Natural killer cell (primary cell): ENCODE measurements at regions not wholly inside any gene's neighbourhood (a gene's known extent, or its start where the extent isn't known, plus 50 kb on each side); places are given as distances from the start of the nearest gene placed in this dataset.

Experiments
- ATAC-seq, 3 donors: fragments of 150-1000 bp in 2 of 3; fragments of 200-7000 bp in 1 of 3; cut with Tn5 transposase; 1 replicate in 1 of 3; 2 replicates in 2 of 3; pipeline ENCODE4 v1.10.0; 2021; ENCODE audit warnings: mild to moderate bottlenecking in 2 of 3, moderate library complexity in 2 of 3
- DNase-seq, 2 donors: peaks; one replicate each; pipeline versions ENCODE4 v3.0.0 to v3.0.0-alpha.2; 2013 to 2021; ENCODE audit warnings: mixed read lengths in 1 of 2
- H3K27ac ChIP-seq: one replicate; pipeline ENCODE4 v1.5.1; 2013; ENCODE audit warnings: mild to moderate bottlenecking, low read length
- H3K27me3 ChIP-seq: one replicate; pipeline ENCODE4 v1.6.1; 2013; ENCODE audit warnings: low read length; ENCODE audit not compliant: control insufficient read depth, insufficient read depth
- H3K36me3 ChIP-seq: one replicate; pipeline ENCODE4 v1.6.1; 2013; ENCODE audit warnings: low read length; ENCODE audit not compliant: control insufficient read depth, insufficient read depth
- H3K4me1 ChIP-seq: one replicate; pipeline ENCODE4 v1.6.1; 2013; ENCODE audit warnings: low read length; ENCODE audit not compliant: control insufficient read depth, insufficient read depth
- H3K4me3 ChIP-seq: one replicate; pipeline ENCODE4 v1.5.1; 2013; ENCODE audit warnings: low read length
- H3K9me3 ChIP-seq: one replicate; pipeline ENCODE4 v1.6.1; 2013; ENCODE audit warnings: low read length; ENCODE audit not compliant: control insufficient read depth, insufficient read depth
- H3K27ac Mint-ChIP-seq, 2 donors: one replicate each; pipeline ENCODE4 v1.8.0; 2022; ENCODE audit warnings: mild to moderate bottlenecking in 2 of 2, mixed read lengths in 2 of 2, moderate library complexity in 1 of 2
- H3K27me3 Mint-ChIP-seq, 2 donors: one replicate each; pipeline ENCODE4 v1.8.0; 2022; ENCODE audit warnings: low read depth in 2 of 2, mixed read lengths in 2 of 2
- H3K36me3 Mint-ChIP-seq: one replicate; pipeline ENCODE4 v1.8.0; 2022; ENCODE audit warnings: mixed read lengths
- H3K4me1 Mint-ChIP-seq, 2 donors: one replicate each; pipeline ENCODE4 v1.8.0; 2022; ENCODE audit warnings: mixed read lengths in 2 of 2
- H3K4me3 Mint-ChIP-seq: one replicate; pipeline ENCODE4 v1.8.0; 2022; ENCODE audit warnings: mild to moderate bottlenecking, moderate library complexity, mixed read lengths
- H3K9me3 Mint-ChIP-seq, 2 donors: one replicate each; pipeline ENCODE4 v1.8.0; 2022; ENCODE audit warnings: mixed read lengths in 2 of 2
- CTCF ChIP-seq: fragments of 200-600 bp; IDR thresholded peaks from one replicate; pipeline ENCODE4 v1.8.0; 2022; ENCODE audit warnings: antibody characterized with exemption
- WGBS: methylation state at CpG from one replicate; pipeline ENCODE4 v1.1.7; 2013; ENCODE audit warnings: missing lambda C conversion rate; ENCODE audit not compliant: insufficient coverage; 5-methylcytosine and 5-hydroxymethylcytosine counted together
- intact Hi-C: fragments of 100-400 bp; cut with micrococcal nuclease; formaldehyde crosslinking; loops from one replicate; pipeline ENCODE4 v1.14.2; 2022

GRCh38 chr3:81439108-81439507 lies 322.3 kb downstream of the GBE1 start:
- ATAC-seq: no peak
- H3K4me1 ChIP-seq: no peaks in the 10 kb centered on the region
- H3K4me3 Mint-ChIP-seq: no peak overlapping the region
- H3K36me3 ChIP-seq: no peaks in the 10 kb centered on the region
- no peak overlapping the region for H3K4me3 ChIP-seq
- no peaks in the 10 kb centered on the region for H3K4me1 Mint-ChIP-seq
- no peak for TF ChIP-seq CTCF
- no peak for DNase-seq
- no peak overlapping the region for H3K27ac Mint-ChIP-seq
- no peaks in the 10 kb centered on the region for H3K27me3 ChIP-seq
- WGBS: 64% methylated on average over 1 of the region's 1 CpG
- H3K9me3 Mint-ChIP-seq: peaks cover 11 to 19% of the 10 kb centered on the region in 2 donors
- intact Hi-C loops: no loop called here
- no peaks in the 10 kb centered on the region for H3K36me3 Mint-ChIP-seq
- no peaks in the 10 kb centered on the region for H3K27me3 Mint-ChIP-seq
- H3K9me3 ChIP-seq: peaks cover 6% of the 10 kb centered on the region
- no peak overlapping the region for H3K27ac ChIP-seq

- intact Hi-C loops: no loop called here
- Mint-ChIP-seq H3K36me3 (no peaks in the 10 kb centered on the region), H3K9me3 (peaks cover 10 to 19% of the 10 kb centered on the region in 2 donors), H3K4me3 (no peak overlapping the region), H3K27me3 (no peaks in the 10 kb centered on the region), H3K27ac (no peak overlapping the region), H3K4me1 (no peaks in the 10 kb centered on the region)
- no peak overlapping the region for H3K27ac ChIP-seq
- H3K4me1 ChIP-seq: no peaks in the 10 kb centered on the region
- DNase-seq (no peak), ATAC-seq (no peak)
- H3K36me3 ChIP-seq: no peaks in the 10 kb centered on the region
- TF ChIP-seq CTCF: no peak
- no peaks in the 10 kb centered on the region for H3K27me3 ChIP-seq
- no peak overlapping the region for H3K4me3 ChIP-seq
- peaks cover 6% of the 10 kb centered on the region for H3K9me3 ChIP-seq
- 88% methylated on average over 3 of the region's 3 CpGs for WGBS
Observed at GRCh38 chr3:81437683-81438082, 323.8 kb downstream of the GBE1 start.

DNA sequence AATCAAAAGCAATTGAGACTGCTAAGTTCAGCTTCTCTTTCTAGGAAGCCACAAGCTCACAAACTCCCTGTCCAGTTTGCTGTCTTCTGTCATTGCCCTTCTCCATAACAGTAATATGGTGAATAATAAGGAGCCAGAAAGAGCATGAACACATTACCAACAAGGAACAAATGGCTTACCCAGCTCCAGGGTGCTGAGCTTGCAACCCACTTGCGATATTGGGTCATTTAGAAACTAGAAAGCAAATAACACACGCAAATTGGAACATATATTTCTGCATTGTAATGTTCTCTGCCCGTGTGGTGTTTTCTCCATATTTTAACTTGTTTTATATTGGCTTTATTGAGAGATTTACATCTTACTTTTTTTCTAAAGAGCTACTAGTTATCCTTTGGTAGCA lies 325.3 kb downstream of the GBE1 start:
- TF ChIP-seq CTCF: no peak
- H3K4me3 ChIP-seq: no peak overlapping the region
- 97% methylated on average over 2 of the region's 3 CpGs for WGBS

GRCh38 chr3:81435050-81435449 lies 326.4 kb downstream of the GBE1 start:
- WGBS: 100% methylated on average over 1 of the region's 1 CpG

More for the DNA sequence above, 325.3 kb downstream of the GBE1 start:
- H3K27me3 ChIP-seq: no peaks in the 10 kb centered on the region
- Mint-ChIP-seq H3K4me1 (no peaks in the 10 kb centered on the region), H3K9me3 (peaks cover 11 to 19% of the 10 kb centered on the region in 2 donors), H3K4me3 (no peak overlapping the region), H3K27ac (no peak overlapping the region), H3K27me3 (no peaks in the 10 kb centered on the region), H3K36me3 (no peaks in the 10 kb centered on the region)
- peaks cover 6% of the 10 kb centered on the region for H3K9me3 ChIP-seq
- intact Hi-C loops: no loop called here
- H3K27ac ChIP-seq: no peak overlapping the region
- ATAC-seq (no peak), DNase-seq (no peak)
- no peaks in the 10 kb centered on the region for H3K36me3 ChIP-seq
- no peaks in the 10 kb centered on the region for H3K4me1 ChIP-seq

More at GRCh38 chr3:81435050-81435449, 326.4 kb downstream of the GBE1 start:
- H3K36me3 Mint-ChIP-seq: no peaks in the 10 kb centered on the region
- no peak for DNase-seq
- intact Hi-C loops: no loop called here
- no peaks in the 10 kb centered on the region for H3K4me1 Mint-ChIP-seq
- ATAC-seq: no peak
- no peaks in the 10 kb centered on the region for H3K36me3 ChIP-seq
- H3K9me3 ChIP-seq: peaks cover 4% of the 10 kb centered on the region
- no peaks in the 10 kb centered on the region for H3K27me3 ChIP-seq
- no peak overlapping the region for H3K27ac ChIP-seq
- no peak overlapping the region for H3K4me3 Mint-ChIP-seq
- no peak overlapping the region for H3K27ac Mint-ChIP-seq
- TF ChIP-seq CTCF: no peak
- no peaks in the 10 kb centered on the region for H3K27me3 Mint-ChIP-seq
- H3K4me1 ChIP-seq: no peaks in the 10 kb centered on the region
- H3K4me3 ChIP-seq: no peak overlapping the region
- peaks cover 9 to 12% of the 10 kb centered on the region in 2 donors for H3K9me3 Mint-ChIP-seq
